ENCODE measurements at regions not wholly inside any gene's neighbourhood (a gene's known extent, or its start where the extent isn't known, plus 50 kb on each side); places are given as distances from the start of the nearest gene placed in this dataset.

GRCh38 chr5:159735036-159735435, 181.2 kb upstream of the ADRA1B start:
- H4K20me1 ChIP-seq (replicated peaks; ENCODE audit: control insufficient read depth, insufficient read depth, low read length), result no peaks in the 10 kb centered on the region
- H2AFZ ChIP-seq (ENCODE audit: low read depth, low read length), result no peak overlapping the region
- FAIRE-seq, result no peak
- POLR2A ChIA-PET, result no interaction called here
- H3K27ac ChIP-seq (ENCODE audit: extremely low read depth, low read depth, low read length), result no peak overlapping the region
- H3K9ac ChIP-seq (ENCODE audit: insufficient read depth in 1 of 2, low read depth in 2 of 2, low read length in 2 of 2), result no peak overlapping the region
- BruUV-seq (replicated peaks), result no TSS peak
- intact Hi-C loops (cut with micrococcal nuclease), result no loop called here
- no peak overlapping the region for H3K4me3 ChIP-seq
- WGBS (ENCODE audit: insufficient coverage, low coverage, missing lambda C conversion rate), result 2% methylated on average over 2 of the region's 2 CpGs
- CTCF ChIA-PET (ENCODE audit: low intra/inter-chr PET ratio), result no interaction called here
- no peaks in the 10 kb centered on the region for H3K9me3 ChIP-seq (replicated peaks; ENCODE audit: control insufficient read depth, insufficient read depth, low read depth, low read length)
- H3K4me1 ChIP-seq (replicated peaks in 1 of 2; ENCODE audit: control insufficient read depth in 2 of 2, insufficient read depth in 2 of 2, low read length in 2 of 2), result no peaks in the 10 kb centered on the region; a peak in 1 of 5 replicates
- no peaks in the 10 kb centered on the region for H3K27me3 ChIP-seq (ENCODE audit: control insufficient read depth in 2 of 2, insufficient read depth in 2 of 2, low read length in 2 of 2)
- no peak for DNase-seq (ENCODE audit: extremely low read depth in 1 of 4, low spot score in 3 of 4)
- in situ Hi-C loops (cut with MboI), result no loop called here
- no peaks in the 10 kb centered on the region for H3K36me3 ChIP-seq (ENCODE audit: control insufficient read depth, insufficient read depth, low read length)
- no peak for TF ChIP-seq PRDM10 (IDR thresholded peaks at IDR 0.05; ENCODE audit: partially characterized antibody)
- no peak for TF ChIP-seq ZFP30 (CRISPR knock-in tag; IDR thresholded peaks at IDR 0.05; ENCODE audit: borderline replicate concordance)
- TF ChIP-seq SNRNP70 (optimal IDR thresholded peaks at IDR 0.05; ENCODE audit: low read depth, low read length), result no peak
- TF ChIP-seq OTX1 (CRISPR knock-in tag; IDR thresholded peaks at IDR 0.05), result no peak
- TF ChIP-seq ZNF212 (CRISPR knock-in tag; IDR thresholded peaks at IDR 0.05), result no peak
- TF ChIP-seq DMBX1 (CRISPR knock-in tag; IDR thresholded peaks at IDR 0.05; ENCODE audit: borderline replicate concordance), result no peak
- no peak for TF ChIP-seq CHD4 (IDR thresholded peaks at IDR 0.05; ENCODE audit: insufficient read depth, insufficient replicate concordance, low read depth, low read length, poor library complexity, severe bottlenecking)
- TF ChIP-seq RBM15 (IDR thresholded peaks at IDR 0.05; ENCODE audit: insufficient read depth, low read length), result no peak
- no peak for TF ChIP-seq MIER1 (IDR thresholded peaks at IDR 0.05; ENCODE audit: low read depth)
- TF ChIP-seq MCM2 (IDR thresholded peaks at IDR 0.05; ENCODE audit: low read depth), result no peak
- no peak for TF ChIP-seq PATZ1 (CRISPR knock-in tag; IDR thresholded peaks at IDR 0.05; ENCODE audit: borderline replicate concordance)
- H3K9me1 ChIP-seq (ENCODE audit: control insufficient read depth, insufficient read depth, low read length), result no peaks in the 10 kb centered on the region
- no peak for ATAC-seq
- no peak overlapping the region for H3K4me2 ChIP-seq (ENCODE audit: insufficient read depth, low read length)
- no peaks in the 10 kb centered on the region for H3K79me2 ChIP-seq (ENCODE audit: control insufficient read depth, insufficient read depth, low read length)
